Upper lobe of left lung (tissue), 4 donors: ENCODE measurements at regions not wholly inside any gene's neighbourhood (a gene's known extent, or its start where the extent isn't known, plus 50 kb on each side); places are given as distances from the start of the nearest gene placed in this dataset.

Experiments
- EP300 ChIP-seq, 4 donors: sonication (generic); formaldehyde crosslinking; IDR thresholded peaks; one replicate each; pipeline ENCODE4 v1.5.1; 2017; ENCODE audit warnings: antibody characterized with exemption in 4 of 4, control low read depth in 2 of 4
- POLR2A ChIP-seq, 4 donors: fragments of 450-650 bp; IDR thresholded peaks; one replicate each; pipeline ENCODE4 v1.5.1; 2016 to 2017; ENCODE audit warnings: antibody characterized with exemption in 4 of 4, mild to moderate bottlenecking in 2 of 4
- POLR2AphosphoS5 ChIP-seq, 2 donors: sonication (generic); formaldehyde crosslinking; IDR thresholded peaks; one replicate each; pipeline ENCODE4 v1.5.1; 2017; ENCODE audit warnings: antibody characterized with exemption in 2 of 2
- TF ChIP-seq, protein P1 (sequence below), 6 experiments: fragments of 450-650 bp in 4 of 6; fragments of 200-600 bp in 2 of 6; sonication (generic) in 2 of 6; IDR thresholded peaks; one replicate each; pipeline ENCODE4 v1.5.1; 2016 to 2019; ENCODE audit warnings: antibody characterized with exemption in 6 of 6

DNA sequence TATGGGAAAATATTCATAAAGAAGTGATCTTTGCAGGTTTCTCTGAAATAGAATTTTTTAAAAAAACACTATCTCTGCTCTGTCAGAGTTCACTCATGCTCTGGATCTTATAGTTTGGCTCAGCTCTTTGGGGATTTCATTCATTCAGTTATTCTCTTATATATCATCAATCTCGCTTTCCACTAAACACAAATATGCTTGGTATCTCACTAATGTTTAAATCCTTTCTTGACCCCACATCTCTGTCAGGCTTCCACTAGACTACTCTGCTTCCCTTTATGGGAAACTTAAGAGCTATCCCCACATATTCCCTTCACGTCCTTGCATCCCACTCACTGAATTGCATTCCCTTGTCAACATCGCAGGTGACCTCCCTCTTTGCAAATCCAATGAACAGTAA is 396.1 kb downstream of the ENC1 start:
- TF ChIP-seq, protein P1, sequence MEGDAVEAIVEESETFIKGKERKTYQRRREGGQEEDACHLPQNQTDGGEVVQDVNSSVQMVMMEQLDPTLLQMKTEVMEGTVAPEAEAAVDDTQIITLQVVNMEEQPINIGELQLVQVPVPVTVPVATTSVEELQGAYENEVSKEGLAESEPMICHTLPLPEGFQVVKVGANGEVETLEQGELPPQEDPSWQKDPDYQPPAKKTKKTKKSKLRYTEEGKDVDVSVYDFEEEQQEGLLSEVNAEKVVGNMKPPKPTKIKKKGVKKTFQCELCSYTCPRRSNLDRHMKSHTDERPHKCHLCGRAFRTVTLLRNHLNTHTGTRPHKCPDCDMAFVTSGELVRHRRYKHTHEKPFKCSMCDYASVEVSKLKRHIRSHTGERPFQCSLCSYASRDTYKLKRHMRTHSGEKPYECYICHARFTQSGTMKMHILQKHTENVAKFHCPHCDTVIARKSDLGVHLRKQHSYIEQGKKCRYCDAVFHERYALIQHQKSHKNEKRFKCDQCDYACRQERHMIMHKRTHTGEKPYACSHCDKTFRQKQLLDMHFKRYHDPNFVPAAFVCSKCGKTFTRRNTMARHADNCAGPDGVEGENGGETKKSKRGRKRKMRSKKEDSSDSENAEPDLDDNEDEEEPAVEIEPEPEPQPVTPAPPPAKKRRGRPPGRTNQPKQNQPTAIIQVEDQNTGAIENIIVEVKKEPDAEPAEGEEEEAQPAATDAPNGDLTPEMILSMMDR (IDR thresholded peaks at IDR 0.05) = no peak
- TF ChIP-seq POLR2AphosphoS5 (IDR thresholded peaks at IDR 0.05) = no peak
- no peak for TF ChIP-seq POLR2A (IDR thresholded peaks at IDR 0.05)
- TF ChIP-seq EP300 (IDR thresholded peaks at IDR 0.05) = no peak
